ENCODE measurements at regions not wholly inside any gene's neighbourhood (a gene's known extent, or its start where the extent isn't known, plus 50 kb on each side); places are given as distances from the start of the nearest gene placed in this dataset.

GRCh38 chr6:14819840-14820420 lies 425.9 kb upstream of the JARID2 start:
- TF ChIP-seq TEAD4 (IDR thresholded peaks at IDR 0.05; ENCODE audit: borderline replicate concordance, insufficient read depth) (no peak), PBX3 (IDR thresholded peaks at IDR 0.05) (no peak), POLR2AphosphoS5 (IDR thresholded peaks at IDR 0.05; ENCODE audit: low read depth, low read length) (no peak), CTCF (IDR thresholded peaks at IDR 0.05) (no peak), SMC3 (IDR thresholded peaks at IDR 0.05; ENCODE audit: low read depth, low read length) (no peak), TAF1 (IDR thresholded peaks at IDR 0.05; ENCODE audit: borderline replicate concordance, low read depth, low read length) (no peak), EZH2phosphoT487 (IDR thresholded peaks at IDR 0.05; ENCODE audit: borderline replicate concordance, low read depth) (no peak)

All from SK-N-SH (cell line).